ENCODE measurements at regions not wholly inside any gene's neighbourhood (a gene's known extent, or its start where the extent isn't known, plus 50 kb on each side); places are given as distances from the start of the nearest gene placed in this dataset.
"Not testable (repeated sequence)": the region's sequence is repeated elsewhere in the genome, so short reads cannot be mapped to it uniquely, and the experiment has no call there.

- H3K4me3 ChIP-seq (ENCODE audit: low read depth, low read length) = no peak overlapping the region
- no peak for DNase-seq (ENCODE audit: low read depth)
- no peak for TF ChIP-seq CTCF (conservative IDR thresholded peaks at IDR 0.05; ENCODE audit: low read depth, low read length)
Measured at GRCh38 chr4:159029481-159029880, 73.4 kb upstream of the RAPGEF2 start.

GRCh38 chr4:159030297-159030696 lies 72.6 kb upstream of the RAPGEF2 start:
- not testable (repeated sequence) for H3K4me3 ChIP-seq (ENCODE audit: low read depth, low read length); DNase-seq (ENCODE audit: low read depth)

- no peak overlapping the region for H3K4me3 ChIP-seq (ENCODE audit: low read depth, low read length)
- TF ChIP-seq CTCF (conservative IDR thresholded peaks at IDR 0.05; ENCODE audit: low read depth, low read length) = no peak
- DNase-seq (ENCODE audit: low read depth) = no peak
Measured at GRCh38 chr4:159035570-159035969, 67.3 kb upstream of the RAPGEF2 start.

DNA sequence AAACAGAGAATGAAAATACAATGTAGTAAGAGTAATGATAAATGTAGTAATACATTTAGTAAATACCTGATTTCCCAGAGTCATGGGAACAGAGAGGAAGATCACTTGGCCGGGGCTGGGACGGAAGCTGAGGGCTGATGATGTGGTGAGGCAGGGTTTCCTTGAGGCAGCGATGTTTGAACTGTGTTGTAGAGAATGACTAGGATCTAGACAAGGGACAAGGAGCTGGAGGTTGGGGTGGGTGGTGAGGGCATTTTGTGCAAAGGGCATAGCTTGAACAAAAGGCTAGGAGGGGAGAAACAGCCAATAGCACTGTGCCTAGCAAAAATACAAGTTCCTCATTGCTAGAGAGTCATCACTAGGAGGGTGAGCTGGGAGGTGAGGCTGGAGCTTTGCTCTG lies 64.3 kb upstream of the RAPGEF2 start:
- no peak for DNase-seq (ENCODE audit: low read depth)
- no peak overlapping the region for H3K4me3 ChIP-seq (ENCODE audit: low read depth, low read length)
- no peak for TF ChIP-seq CTCF (conservative IDR thresholded peaks at IDR 0.05; ENCODE audit: low read depth, low read length)

DNA sequence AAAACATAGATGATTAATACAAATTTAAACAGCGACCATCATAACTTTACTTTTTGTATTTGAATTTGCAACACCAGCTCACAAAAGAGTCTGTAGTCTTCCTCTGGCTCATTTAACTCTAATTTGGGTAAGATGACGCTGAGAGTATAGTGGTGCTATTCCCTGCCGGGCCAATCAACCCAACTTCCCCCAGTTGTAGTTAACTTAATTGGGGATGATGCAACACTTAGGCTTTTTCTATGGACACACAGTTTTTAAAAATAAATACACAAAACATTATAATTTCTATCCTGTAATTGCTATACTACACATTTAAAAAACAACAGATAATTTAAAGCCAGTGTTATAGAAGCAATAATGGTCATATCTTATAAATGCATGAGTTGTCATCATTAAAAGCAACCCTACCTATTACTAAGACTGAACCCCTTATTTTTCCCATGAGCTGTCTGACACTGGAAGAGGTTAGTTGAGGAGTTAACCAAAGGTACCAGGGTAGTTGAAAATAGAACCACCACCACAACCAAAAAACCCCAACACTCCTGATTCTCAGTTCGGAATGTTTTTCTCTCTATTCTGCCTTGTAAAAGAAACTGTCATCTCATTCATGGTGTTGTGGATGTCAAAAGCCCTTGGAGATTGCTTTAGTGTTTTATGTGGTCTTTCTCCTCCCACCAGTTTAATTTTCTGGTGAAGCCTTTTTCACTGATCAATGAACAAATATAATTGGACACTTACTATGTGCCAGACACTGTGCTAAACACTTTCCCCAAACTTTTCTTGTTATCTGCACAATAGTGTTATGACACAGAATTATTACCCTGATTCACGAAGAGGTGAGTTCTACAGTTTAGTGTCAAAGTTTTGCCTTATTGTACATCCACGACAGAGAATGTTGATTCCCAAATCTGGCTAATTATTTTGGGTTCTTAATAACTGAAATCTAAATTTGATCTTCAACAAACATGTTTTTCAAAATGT lies 61.5 kb upstream of the RAPGEF2 start:
- TF ChIP-seq CTCF (conservative IDR thresholded peaks at IDR 0.05; ENCODE audit: low read depth, low read length) = no peak
- DNase-seq (ENCODE audit: low read depth) = no peak
- H3K4me3 ChIP-seq (ENCODE audit: low read depth, low read length) = no peak overlapping the region

DNA sequence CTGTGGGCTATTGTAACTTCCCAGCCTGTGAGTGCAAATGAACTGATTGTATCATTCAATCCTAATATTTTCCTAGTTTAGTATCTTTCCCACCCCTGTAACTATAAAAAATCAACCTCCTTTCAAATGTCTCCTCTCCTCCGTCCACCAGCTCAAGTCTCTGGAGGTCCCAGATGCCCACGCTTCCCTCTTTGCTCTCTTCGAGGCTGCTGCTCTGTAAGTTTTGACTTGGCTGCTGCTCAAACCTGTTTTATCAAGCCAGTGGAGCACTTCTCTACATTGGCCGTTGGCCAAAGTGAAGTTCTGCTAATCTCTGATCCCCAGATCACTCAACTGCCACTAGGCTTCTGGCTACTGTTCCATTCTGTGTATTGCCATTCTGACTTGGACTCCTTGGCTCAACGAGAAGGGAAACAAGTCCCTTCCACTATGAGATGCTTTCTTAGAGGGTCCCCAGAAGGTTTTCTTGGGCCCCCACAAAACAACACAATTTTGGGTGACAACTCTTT lies 60.7 kb upstream of the RAPGEF2 start:
- no peak overlapping the region for H3K4me3 ChIP-seq (ENCODE audit: low read depth, low read length)
- DNase-seq (ENCODE audit: low read depth) = peak; percentile 39
- TF ChIP-seq CTCF (conservative IDR thresholded peaks at IDR 0.05; ENCODE audit: low read depth, low read length) = no peak

DNA sequence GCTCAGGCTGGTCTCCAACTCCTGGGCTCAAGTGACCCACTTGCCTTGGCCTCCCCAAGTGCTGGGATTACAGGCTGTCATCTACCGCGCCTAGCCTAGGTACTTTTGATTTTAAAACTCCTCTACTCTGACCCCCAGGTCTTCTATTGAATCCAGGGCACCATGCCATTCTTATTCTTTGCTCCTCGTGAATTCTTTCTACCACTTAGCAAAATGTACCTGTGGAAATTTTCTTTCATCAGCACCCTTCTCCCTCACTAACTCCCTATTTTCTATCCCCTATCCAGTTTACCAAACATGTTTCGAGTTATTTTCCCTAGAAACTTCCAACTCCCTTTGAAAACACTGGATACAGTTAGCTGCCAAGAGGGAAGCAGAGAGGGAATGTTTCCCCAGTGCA lies 60.0 kb upstream of the RAPGEF2 start:
- no peak for DNase-seq (ENCODE audit: low read depth)
- TF ChIP-seq CTCF (conservative IDR thresholded peaks at IDR 0.05; ENCODE audit: low read depth, low read length) = no peak
- no peak overlapping the region for H3K4me3 ChIP-seq (ENCODE audit: low read depth, low read length)

Data from choroid plexus epithelial cell (primary cell).